HG02571 (cell line): ENCODE measurements at regions not wholly inside any gene's neighbourhood (a gene's known extent, or its start where the extent isn't known, plus 50 kb on each side); places are given as distances from the start of the nearest gene placed in this dataset.

Experiments
- ATAC-seq: cut with Tn5 transposase; IDR thresholded peaks from one replicate; pipeline ENCODE4 v1.9.1; 2021; ENCODE audit warnings: mild to moderate bottlenecking, moderate library complexity; ENCODE audit not compliant: unreplicated experiment

DNA sequence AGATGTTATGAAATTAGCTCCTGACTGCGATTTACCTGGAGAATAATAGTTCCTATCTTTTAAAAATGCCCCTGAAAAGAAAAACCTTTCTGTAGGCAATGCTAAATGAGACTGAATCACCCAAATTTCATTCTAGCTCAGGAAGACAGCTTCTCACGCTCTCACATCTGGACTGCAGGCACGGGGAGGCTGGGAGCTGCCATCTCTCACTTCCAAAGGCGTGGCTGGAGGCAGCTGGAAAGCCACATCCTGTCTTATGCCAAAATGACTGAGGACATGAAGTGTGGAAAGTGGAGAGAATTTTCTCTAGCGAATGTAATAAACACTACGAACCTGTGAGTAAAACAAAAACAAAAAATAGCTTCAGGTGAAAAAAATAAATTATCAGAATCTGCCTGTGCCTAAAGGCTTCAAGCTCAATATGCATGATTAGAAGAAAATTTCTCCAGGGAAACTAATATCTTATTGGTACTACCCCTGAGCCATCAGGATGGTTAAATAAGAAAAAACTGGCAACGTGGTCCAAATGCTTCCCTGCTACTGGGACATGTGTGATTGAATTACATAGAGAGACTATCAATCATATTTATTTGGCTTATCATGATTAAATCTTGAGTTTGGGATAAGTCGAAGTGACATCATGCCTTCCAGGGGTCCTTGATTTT lies 58.1 kb upstream of the UBL3 start:
- no peak for ATAC-seq

DNA sequence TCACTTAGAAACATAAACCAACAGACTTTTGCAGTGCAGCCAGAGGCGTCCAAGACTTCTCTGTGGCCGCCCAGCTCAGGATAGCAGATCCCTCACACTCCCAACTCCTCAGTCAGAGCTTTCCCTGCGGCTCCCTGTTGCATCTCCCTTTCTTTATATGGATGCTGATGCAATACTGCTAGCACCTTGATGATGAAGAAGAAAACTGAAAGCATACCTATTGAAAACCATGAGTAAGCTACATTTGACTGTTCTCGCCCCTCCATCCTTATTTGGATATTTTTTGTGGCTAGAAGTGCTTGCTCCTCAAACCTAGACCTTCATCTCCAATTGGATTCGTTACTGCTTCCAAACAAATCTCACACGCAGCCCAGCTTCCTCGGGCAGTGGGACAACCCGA lies 57.3 kb upstream of the UBL3 start:
- ATAC-seq, result no peak

DNA sequence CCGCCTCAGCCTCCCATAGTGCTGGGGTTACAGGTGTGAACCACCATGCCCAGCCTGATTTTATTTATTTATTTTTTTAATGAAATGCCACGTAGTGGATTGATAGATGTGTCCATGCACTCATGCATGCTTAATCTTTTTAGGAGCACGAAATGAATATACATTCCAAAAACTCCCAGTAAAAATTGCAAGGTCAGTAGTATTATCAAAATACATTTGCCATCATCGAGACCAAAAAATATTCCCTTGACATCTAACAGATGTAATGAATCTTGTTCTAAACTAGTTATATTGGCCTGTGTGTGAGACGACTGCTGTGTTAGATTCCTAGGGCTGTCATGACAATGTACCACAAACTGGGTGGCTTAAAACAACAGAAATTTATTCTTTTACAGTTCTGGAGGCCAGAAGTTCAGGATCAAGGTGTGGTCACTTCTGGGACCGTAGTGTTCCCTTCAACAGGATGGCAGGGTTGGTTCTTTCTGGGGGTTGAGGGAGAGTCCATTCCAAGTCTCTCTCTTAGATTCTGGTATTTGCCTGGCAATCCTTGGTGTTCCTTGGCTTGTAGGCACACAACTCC lies 56.1 kb upstream of the UBL3 start:
- ATAC-seq, result no peak

DNA sequence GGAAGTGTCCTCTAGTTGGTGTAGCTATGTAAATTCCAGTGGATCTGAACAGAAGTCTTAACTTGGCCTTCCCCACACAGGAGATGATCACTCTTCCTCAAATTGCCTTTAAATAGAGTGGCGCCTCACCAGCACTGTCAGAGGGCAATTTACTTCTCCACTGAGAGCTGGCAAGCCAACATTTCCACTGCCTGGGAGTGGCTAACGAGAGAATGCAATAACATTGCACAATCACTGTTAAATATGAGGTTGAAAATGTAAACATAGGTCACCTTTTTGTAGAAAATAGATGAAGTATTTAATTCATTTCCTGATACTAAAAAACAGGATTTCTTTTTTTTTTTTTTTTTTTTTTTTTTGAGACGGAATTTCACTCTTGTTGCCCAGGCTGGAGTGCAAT lies 55.4 kb upstream of the UBL3 start:
- no peak for ATAC-seq

DNA sequence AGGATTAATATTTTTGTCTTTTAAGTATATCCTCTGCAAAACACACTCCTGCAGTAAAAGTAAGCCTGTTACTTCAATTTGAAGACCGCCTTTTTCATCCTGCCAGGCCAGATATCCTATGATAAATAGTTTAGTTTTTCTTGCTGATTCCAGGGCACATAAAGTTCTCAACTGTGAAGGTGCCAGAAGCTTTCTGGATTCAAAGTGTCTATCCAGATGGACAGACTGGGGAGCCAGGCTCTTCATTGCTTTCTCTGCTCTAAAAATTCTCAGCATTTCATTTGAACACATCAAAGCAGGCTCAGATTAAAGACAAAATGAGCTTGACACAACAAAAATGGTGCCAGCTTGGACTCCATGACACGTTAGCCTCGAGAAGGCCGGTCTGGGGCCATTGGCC lies 53.6 kb upstream of the UBL3 start:
- ATAC-seq, result no peak

DNA sequence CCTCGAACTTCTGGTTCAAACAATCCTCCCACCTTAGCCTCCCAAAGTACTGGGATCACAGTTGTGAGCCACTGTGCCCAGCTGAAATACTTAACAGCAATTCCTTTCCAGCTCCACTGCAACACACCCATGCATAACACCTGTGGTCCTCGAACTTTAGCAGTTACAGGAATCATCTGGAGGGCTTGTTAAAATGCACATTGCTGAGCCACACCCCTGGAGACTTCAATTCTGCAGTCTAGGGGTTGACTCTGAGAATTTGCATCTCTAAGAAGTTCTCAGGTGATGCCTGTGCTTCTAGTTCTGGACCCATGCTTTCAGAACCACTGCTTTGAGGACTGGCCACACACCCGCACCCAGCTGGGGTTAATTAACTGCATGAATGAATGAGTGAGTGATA lies 53.1 kb upstream of the UBL3 start:
- no peak for ATAC-seq

DNA sequence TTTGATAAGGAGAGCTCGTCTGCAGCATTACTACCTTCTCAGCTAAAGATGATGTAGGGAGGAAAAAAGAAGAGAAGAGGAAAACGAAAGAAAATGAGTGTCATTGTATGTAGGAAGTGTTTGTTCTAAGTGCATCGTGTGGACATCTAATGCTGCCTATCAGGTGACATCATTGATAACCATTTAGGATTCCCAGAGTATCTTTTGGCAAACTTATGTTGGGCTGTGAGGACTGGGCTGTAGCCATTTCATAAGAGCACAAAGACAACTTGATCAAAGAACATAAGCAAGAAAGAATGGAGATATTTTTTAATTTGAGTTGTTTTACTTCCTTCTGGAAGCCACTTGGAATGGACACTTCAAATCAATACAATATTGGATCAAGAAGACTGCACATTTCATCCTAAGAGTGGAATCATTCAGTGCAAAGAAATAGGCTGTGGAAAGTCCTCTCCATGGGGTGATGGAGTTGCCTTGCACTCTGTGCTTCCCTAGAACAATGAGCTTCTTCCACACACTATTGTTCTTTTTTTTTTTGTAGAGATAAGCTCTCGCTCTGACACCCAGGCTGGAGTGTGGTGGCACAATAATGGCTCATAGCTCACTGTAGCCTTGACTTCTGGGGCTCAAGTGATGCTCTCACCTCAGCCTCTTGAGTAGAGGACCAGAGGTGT lies 52.4 kb upstream of the UBL3 start:
- ATAC-seq, result no peak

DNA sequence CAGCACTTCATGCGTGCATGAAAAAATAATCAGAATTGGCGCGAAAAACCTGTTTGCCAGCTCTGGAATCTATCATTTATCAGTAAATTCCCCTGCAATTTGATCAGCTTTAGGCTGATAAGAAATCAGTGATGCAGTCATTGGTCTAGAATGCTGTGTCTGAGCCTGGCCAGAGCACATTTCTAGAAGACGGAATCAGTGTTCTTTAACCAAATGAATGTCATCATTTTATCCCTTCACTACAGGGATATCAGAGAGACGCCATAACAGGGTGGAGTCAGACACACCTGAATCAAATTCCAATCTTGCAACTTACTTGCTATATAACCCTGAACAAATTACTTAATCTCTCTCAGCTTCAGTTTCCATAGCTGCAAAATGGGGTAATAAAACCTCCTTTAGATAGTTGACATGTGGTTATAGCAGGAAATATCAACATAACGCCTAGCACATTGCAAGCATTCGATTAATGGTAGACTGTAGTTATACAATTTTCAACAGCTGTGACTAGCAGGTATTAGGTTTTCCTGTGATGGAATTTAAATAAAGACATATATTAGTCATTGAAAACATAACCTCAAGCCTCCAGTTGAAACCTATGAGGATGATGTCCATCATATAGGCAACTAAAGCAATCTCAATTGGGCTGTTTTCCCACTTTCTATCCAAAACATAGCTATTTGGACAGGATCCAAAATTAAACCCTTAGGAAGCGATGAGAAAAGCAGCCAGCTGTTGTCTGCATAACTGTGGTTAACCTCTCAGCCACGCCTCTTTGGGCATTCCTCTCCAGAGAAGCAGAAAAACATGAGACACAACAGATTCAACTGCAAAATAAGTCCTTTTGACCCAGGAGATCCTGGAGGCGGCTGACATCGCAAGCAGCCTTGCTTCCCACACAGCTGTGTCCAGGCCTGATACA lies 51.6 kb upstream of the UBL3 start:
- no peak for ATAC-seq
